Activated T-cell treated with anti-CD3 and anti-CD28 coated beads, Interleukin-2, amount 50 U/mL, for 48 hours (primary cell): ENCODE measurements at regions not wholly inside any gene's neighbourhood (a gene's known extent, or its start where the extent isn't known, plus 50 kb on each side); places are given as distances from the start of the nearest gene placed in this dataset.

Experiments
- DNase-seq, 2 experiments: peaks; one replicate each; pipeline ENCODE4 v3.0.0-alpha.2; 2020

DNA sequence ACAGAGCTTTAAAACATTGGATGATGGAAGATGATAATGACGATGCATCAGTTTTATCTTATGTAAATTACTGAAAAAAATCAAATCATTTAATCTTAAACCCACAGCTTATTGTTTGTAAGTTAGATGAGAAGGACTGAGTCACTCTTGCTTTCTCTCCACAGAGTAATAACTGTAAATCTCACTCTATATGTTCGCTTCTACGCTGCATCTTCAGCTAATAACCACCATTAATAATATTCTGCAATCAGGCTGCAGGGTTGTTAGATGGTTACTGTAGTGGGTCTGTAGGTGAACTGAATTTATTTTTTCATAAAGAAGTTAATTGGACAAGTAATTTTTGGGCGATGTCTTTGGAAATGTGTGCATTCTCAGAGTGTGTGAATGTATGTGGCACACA lies 260.0 kb downstream of the FAT3 start:
- no peak for DNase-seq

- DNase-seq, result no peak
These were observed 265.3 kb downstream of the FAT3 start for GRCh38 chr11:92489826-92490399.

GRCh38 chr11:92492372-92492771 lies 267.8 kb downstream of the FAT3 start:
- no peak for DNase-seq

- DNase-seq, result no peak
These were observed 270.6 kb downstream of the FAT3 start for GRCh38 chr11:92495107-92495793.

GRCh38 chr11:92500453-92500852 lies 275.8 kb downstream of the FAT3 start:
- no peak for DNase-seq

GRCh38 chr11:92501066-92501739 lies 276.6 kb downstream of the FAT3 start:
- DNase-seq, result no peak

DNA sequence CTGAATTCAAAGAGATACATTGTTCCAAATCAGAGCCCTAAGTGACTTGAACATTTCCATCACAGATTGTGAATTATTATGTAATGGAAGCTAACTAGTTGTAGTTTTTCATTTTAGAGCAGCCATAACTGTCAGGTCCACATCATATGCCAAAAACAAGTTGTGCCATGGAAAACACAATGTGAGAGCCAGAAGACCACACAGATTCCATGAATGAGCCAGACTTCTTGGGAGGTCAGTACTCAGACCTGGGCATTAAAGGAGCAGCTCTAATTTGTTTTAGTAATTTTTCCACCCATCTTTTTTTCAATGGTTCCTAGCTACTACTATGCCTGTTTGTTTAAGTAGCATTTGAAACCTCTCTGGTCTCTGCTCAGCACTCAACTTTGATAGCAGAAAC lies 279.4 kb downstream of the FAT3 start:
- no peak for DNase-seq

DNA sequence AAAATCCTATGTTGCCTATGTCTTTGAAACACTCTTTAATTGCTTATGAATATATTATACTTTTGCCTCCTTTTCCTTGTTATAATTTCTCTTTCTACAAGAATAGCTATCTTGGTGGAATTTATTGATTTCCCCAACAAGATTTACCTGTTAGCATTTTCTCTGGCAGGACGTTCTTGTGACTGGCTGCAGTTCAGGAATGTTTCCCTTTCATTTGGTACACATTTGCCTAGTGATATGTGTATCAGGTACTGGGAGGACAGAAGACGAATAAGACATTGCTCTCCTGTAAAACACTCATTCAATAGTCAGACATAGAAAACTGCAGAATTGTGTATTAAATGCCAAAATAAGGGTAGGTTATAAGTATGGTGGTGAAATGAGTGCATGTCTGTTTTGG lies 279.9 kb downstream of the FAT3 start:
- no peak for DNase-seq

- no peak for DNase-seq
These were observed 281.1 kb downstream of the FAT3 start for GRCh38 chr11:92505689-92506088.

DNA sequence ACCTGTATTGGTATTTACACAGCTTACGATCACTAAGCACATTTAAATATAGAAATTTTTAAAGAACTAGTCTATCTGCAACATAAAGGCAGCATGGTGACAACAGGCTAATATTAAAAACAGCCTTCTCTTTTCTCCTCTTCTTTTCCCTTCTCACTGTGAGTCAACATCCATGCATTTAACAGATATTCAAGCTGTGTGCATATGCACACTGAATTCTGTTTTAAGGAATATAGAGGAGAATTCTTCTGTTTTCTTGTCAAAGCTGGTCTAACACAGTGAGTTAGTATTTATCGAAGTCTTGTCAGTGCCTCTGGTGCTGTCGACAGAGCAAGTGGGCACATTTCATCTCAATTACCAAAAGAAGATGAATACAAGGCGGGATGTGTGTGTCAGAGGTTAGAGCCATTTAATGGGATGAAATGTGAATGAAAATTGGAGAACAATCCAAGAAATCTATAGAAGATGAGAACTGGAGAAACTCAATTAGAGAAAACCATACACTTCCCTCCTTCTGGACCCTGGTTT lies 282.3 kb downstream of the FAT3 start:
- DNase-seq, result no peak

DNA sequence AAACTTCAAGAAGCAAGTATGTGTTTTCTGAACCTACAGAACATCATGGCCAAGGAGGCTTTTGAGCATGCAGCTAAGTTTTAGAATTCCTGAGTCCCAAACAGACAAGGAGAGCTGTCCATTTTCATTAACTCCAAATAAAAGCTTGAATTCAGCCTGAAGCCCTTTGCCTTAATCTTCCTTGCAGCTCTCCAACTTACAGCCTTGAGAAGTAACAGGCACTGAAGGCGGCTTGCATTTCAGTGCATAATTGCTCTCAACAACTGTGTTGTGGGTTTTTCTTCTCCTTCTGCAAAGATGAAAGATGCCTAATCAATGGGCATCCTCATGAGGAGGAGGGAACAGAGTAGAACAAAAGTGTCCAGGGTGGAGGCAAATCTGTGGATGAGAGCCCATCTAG lies 286.0 kb downstream of the FAT3 start:
- DNase-seq, result no peak

- no peak for DNase-seq
These were observed 287.0 kb downstream of the FAT3 start for GRCh38 chr11:92511522-92512203.

DNA sequence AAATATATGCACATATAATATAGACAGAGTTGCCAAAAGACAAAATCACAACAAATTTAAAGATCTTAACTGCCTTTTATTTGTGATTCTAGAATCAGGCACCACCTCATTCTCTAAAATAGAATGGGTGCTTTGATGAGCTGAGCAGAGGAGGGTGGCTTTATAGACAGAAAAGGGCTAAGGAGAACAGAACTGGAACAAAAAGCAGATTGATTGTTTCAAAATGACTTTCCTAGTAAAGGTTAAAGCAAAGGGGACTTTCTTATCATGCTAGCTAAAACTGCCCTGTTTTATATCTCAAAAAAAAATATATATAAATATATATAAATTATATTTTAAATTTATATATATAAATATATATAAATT lies 287.6 kb downstream of the FAT3 start:
- DNase-seq, result no peak

DNA sequence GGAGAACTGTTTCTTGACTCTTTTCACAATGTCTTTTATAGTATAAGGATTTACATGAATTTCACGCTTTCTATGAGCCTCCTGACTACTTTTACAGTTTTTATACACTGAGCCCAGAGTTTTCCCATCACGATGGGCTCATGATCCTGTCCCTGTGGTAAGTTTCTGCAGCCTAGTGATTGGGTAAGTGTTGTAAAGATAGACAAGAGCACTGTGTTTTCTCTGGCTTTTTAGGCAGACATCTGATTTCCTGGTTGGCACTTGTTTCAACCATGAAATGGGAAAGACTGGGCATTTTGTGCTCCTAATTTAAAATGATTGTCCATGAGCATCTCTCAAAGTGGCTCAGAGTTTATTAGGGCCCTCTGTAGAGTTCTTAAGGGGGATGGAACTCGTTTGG lies 299.0 kb downstream of the FAT3 start:
- DNase-seq, result no peak

- DNase-seq, result no peak
These were observed 299.9 kb downstream of the FAT3 start for GRCh38 chr11:92524542-92524941.

GRCh38 chr11:92527467-92527866 lies 302.8 kb downstream of the FAT3 start:
- no peak for DNase-seq

GRCh38 chr11:92528001-92528400 lies 303.4 kb downstream of the FAT3 start:
- DNase-seq, result no peak

- DNase-seq, result no peak
These were observed 306.6 kb downstream of the FAT3 start for GRCh38 chr11:92531065-92531739.

DNA sequence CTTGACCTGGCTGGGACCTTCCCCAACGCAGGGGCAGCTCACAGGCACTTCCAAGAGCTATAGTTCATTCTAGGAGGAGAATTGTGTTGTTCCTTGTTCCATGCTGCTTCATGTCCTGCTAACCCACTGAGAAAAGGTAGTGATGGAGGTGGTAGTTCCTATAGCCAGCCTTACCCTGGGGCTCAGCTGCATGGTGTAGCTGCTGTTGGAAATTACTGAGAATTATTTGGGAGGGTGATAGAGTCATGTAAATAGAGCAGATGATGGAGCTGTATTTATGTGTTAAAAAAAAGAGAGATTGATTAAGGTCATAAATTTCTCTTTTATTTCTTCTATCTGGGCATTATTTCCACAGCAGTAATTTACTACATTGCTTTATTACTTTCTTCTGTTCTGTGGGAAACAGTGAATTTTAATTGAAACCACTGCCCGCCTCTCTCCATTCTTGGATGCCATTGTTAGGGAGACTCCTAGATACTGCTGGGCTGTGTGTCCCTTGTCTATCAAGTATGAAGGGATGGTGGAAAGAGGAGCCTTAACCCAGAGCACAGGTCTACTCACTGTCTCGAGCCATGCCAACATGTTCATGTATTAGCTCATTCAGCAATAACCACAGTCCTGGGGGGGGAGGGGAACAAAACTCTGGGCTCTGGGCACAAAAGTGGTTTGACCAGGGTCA lies 309.2 kb downstream of the FAT3 start:
- DNase-seq, result no peak

- no peak for DNase-seq
These were observed 312.3 kb downstream of the FAT3 start for GRCh38 chr11:92536883-92537282.

DNA sequence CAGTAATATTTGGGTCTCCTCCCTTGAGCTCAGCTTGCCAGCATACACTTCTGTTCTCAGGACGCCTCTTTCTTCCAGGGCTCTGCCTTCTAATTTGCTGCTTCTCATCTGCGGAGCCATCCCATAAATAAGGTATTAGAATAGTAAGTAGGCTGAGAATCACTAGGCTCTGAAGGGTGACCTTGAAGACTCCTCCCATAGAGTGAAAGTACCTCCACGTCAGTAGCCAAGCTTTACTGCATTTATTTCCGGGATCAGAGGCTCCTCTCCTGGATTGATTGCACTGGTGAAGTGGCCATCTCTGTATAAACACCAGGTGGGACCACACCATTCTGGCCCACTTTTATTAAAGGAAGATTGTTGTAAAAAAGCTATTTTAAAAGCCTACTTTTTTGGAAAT lies 315.5 kb downstream of the FAT3 start:
- DNase-seq, result no peak

DNA sequence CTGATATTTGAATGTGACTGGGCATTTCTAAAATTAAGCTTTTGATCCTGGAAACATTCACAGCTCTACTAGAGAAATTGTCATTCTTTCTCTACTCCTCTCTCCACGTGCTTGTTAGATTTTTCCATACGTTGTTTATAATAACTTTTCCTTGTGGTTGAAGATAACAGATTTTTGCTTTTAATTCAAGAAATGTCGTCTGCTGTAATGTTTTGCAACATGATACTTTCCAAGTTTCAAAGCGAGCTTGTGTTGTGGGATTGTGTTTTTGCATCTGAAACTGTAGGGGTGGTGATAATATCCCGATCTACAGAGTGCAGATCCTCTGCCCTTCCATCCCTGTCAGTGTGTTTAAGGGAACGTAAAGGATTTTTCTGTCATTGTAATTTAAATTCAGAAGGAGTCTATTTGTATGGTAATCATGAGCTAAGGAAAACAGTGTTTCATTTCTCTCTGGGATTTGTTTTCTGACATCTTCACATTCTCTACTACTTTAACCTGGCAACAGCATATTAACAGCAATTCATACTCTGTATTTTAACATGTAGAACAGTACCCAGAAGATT lies 321.4 kb downstream of the FAT3 start:
- no peak for DNase-seq
